ENCODE measurements at regions not wholly inside any gene's neighbourhood (a gene's known extent, or its start where the extent isn't known, plus 50 kb on each side); places are given as distances from the start of the nearest gene placed in this dataset.
"Not testable (repeated sequence)": the region's sequence is repeated elsewhere in the genome, so short reads cannot be mapped to it uniquely, and the experiment has no call there.

DNA sequence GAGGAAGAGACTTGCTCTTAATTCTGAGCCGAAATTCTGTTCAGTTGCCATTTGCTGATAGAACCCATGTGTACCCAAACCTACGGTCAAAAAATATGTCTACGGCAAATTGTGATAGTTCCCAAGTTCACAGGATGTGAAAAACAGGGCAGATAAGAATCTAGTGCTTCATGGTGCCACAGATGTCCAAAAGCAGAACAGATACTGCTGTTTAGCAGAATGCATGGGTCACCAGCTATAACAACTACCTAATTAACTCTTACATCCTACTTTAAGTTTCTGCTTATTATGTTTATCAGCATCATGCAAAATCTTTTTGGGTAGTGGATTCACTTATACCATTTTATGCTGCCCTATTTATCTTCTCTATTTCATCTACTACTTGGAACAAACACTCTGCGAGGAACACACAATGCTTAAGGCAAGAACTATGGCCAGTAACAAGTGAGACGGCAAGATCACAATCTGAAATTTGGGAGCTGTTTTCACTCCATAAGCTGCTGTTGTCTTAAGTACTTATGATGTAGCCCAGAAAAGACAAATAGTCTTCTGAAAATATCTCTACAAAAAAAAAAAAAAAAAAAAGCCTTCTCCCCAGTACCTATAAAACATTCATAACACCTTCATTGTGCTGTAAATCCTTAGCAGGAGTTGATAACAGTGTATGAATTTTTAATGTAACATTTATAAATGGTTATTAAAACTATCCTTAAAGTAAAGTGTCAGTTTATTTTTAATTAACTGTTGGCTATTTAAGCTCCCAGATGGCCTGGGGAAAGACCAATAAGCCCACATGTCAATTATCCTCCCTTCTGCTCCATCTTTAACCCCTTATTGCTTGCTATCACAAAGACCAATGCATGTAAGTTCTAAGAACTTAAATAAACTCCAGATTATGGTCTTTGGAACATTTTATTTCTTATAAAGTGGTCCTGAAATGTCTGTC, 232.3 kb downstream of the TLR4 start:
- FAIRE-seq (no peak), DNase-seq (ENCODE audit: low spot score) (no peak)

GRCh38 chr9:117938086-117938485, 233.9 kb downstream of the TLR4 start:
- FAIRE-seq, result no peak

DNA sequence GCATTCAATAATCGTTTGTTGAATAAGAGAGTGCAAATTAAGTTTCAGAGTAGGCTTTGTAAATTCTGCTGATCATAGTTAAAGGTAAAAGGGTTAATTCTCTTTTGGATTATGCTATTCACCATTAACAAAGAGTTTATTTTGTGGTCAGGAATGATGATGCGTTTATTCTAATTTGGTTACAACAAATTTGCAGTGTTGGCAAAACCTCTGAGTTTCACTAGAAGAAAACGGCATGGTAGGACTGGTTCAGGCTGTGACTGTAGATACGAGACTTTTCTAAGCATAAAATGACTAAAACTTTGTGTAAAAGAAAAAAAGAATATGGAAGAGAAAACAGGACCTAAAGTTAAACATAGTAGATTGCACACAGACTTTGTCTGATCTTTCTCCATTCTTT, 234.7 kb downstream of the TLR4 start:
- no peak for DNase-seq (ENCODE audit: low spot score)
- no peak for FAIRE-seq

More at GRCh38 chr9:117938086-117938485, 233.9 kb downstream of the TLR4 start:
- no peak for DNase-seq (ENCODE audit: low spot score)

GRCh38 chr9:117944750-117945149, 240.5 kb downstream of the TLR4 start:
- FAIRE-seq; DNase-seq (ENCODE audit: low spot score): not testable (repeated sequence)

- no peak for FAIRE-seq
Measured at GRCh38 chr9:117945286-117945685, 241.1 kb downstream of the TLR4 start.

GRCh38 chr9:117951127-117951526, 246.9 kb downstream of the TLR4 start:
- FAIRE-seq (no peak), DNase-seq (ENCODE audit: low spot score) (no peak)

More at GRCh38 chr9:117945286-117945685, 241.1 kb downstream of the TLR4 start:
- no peak for DNase-seq (ENCODE audit: low spot score)

- no peak for DNase-seq (ENCODE audit: low spot score)
- no peak for FAIRE-seq
Measured at GRCh38 chr9:117952581-117952980, 248.4 kb downstream of the TLR4 start.

- DNase-seq (ENCODE audit: low spot score), result no peak
Measured at GRCh38 chr9:117957267-117957666, 253.1 kb downstream of the TLR4 start.

GRCh38 chr9:117958726-117959125, 254.5 kb downstream of the TLR4 start:
- DNase-seq (ENCODE audit: low spot score) (no peak), FAIRE-seq (no peak)

More at GRCh38 chr9:117957267-117957666, 253.1 kb downstream of the TLR4 start:
- FAIRE-seq, result no peak

DNA sequence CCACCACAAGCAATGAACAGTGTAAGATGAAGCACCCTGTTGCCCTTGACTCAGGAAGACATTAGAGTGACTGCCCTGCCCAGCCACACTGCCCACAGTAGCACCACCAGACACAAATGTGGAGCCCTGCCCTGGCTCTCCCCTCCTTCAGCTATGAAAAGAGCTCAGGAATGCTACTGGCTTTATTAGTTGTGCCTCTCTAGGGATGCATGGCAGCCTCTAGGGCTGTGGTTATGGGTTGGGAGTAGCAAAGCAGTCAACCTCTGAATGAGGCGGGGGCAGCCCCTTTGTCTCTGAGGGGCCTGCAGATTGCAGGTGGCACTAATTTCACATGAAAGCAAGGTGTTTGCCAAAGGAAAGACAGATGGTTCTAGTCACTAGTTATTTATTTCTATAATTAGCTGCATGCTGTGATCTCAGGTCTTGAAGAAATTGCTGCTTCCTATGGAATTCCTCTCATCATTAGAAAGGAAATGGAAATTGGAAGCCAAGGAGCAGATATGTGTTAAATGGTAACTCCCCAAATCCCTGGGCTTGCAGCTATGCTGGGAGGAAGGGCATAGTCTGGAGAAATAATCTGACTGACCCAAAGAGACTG, 259.4 kb downstream of the TLR4 start:
- no peak for DNase-seq (ENCODE audit: low spot score)
- FAIRE-seq, result no peak

DNA sequence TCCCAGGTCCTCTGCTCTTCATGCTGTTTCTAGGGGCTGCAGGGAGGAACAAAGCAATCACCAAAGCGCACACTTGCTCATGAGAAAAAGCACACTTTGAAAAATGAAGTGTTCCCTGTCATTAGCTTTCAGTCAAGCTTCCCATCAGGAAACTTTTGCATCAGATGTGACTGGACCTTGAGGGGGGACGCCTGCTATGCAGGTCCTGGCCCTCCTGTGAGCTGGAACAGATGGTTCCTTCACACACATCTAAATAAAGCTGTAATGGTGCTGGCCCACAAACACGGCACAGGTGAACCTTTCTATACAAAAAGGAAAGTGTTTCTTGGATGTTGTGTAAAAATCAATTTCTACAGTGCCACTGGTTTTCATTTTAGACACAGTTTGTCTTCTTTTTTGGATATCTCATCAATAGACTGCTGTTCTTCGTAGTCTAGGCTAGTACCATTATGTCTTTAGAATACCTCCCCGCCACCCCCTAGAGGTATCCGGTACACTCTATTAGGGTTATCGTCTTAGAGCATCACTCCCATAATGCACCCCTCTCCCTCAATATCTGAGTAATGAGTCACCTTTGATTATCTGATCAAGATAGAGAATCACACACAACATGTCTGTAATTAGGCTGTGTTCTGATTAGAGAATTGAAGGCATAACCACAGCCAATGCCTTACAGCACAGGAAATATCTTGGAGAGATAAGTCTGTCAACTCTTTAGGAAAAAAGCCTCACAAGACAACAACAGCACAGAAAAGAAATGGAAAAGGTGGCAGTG, 266.3 kb downstream of the TLR4 start:
- DNase-seq (ENCODE audit: low spot score), result no peak
- no peak for FAIRE-seq

GRCh38 chr9:117974108-117974507, 269.9 kb downstream of the TLR4 start:
- FAIRE-seq (no peak), DNase-seq (ENCODE audit: low spot score) (no peak)

DNA sequence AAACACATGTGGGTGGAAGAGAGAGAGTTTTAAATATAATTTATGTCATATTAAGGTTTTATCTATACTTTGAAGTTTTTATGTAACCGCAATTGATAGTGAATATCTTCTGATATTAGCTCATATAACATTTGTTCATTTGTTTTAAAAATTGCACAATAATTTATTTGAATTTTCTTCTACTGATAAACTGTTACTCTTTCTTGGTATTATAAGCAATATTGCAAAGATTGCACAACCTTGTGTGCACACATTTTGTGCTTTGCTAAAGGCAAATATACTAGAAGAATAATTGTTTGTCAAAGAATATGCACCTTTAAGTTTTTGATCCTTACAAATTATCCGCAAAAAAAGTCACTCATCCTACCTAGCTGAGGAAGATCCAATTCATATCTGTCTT, 275.7 kb downstream of the TLR4 start:
- DNase-seq (ENCODE audit: low spot score) (no peak), FAIRE-seq (no peak)

GRCh38 chr9:117987945-117988344, 283.7 kb downstream of the TLR4 start:
- FAIRE-seq (no peak), DNase-seq (ENCODE audit: low spot score) (no peak)

DNA sequence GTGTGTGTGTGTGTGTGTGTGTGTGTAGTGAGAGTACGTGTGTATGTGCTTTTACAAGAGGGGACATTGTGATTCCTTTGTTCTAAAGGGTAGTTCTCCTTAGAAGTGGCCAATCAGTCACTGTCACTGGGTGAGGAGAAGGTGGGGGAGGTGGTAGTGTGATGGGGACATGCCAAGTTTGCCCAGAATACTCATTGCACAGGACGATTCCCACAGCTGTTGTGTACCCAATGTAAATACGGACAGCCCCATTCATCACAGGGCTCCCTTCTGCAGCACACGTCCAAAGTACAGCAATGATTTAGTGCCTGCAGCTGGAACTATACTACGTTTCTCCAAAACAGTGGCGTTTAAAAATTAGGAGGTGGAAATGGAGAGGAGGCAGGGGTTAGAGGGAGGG, 287.8 kb downstream of the TLR4 start:
- FAIRE-seq (no peak), DNase-seq (ENCODE audit: low spot score) (no peak)

DNA sequence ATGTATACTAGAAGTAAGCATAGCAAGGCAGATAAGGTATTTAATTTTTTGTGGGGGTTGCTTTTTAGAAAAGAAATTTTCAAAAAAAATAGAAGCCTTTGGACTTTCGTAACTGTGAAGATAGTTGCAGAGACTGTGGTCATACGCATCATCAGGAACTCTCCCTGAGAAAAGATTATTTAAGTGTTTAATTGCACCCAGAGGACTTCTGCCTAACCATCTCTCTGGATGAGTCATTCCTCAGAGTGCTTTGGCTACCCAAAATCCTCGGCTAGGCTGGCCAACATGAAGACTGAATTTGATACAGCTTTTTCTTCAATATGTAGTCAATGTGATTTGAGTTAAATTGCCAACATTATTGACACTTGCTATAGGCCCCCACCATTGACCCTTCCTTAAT, 296.4 kb downstream of the TLR4 start:
- DNase-seq (ENCODE audit: low spot score), result no peak
- no peak for FAIRE-seq

DNA sequence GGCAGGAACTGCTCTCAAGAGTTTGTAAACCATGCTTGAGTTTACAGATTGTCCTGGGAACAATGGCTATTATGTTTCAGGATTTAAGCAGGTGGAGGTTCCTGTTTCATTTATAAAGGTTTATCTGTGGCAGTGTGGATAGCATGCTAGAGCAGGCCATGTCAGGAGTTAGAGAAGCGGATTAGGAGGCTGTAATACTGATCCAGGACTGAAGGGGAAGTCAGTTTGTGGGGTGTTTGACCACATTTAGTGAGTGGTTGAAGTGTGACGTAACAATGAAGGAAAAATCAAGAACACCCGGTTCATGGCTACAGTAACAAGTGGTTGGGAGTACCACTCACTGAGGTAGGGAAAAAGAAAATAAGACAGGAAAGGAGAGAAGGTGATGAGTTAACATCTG, 299.0 kb downstream of the TLR4 start:
- FAIRE-seq (no peak), DNase-seq (ENCODE audit: low spot score) (no peak)

DNA sequence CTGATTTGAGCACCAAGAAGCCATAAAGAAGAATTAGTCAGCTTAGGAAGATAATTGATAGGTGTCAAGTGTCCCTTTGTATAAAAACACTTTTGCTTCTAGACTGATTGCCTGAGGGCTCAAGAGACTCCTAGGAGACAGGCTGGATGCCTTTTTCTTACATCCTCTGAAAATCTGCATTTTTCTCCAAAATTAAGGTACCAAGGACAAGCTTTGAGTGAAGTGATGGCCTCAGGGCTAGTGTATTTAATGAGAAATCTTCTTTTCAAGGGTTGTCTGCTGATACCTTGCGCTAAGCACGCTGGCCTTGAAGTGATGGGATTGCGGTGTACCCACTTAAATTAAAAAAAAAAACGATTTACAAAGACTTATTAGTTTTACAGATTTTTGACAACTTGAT, 304.0 kb downstream of the TLR4 start:
- DNase-seq (ENCODE audit: low spot score) (no peak), FAIRE-seq (no peak)

- DNase-seq (ENCODE audit: low spot score), result no peak
- no peak for FAIRE-seq
Measured at GRCh38 chr9:118009614-118010013, 305.4 kb downstream of the TLR4 start.

DNA sequence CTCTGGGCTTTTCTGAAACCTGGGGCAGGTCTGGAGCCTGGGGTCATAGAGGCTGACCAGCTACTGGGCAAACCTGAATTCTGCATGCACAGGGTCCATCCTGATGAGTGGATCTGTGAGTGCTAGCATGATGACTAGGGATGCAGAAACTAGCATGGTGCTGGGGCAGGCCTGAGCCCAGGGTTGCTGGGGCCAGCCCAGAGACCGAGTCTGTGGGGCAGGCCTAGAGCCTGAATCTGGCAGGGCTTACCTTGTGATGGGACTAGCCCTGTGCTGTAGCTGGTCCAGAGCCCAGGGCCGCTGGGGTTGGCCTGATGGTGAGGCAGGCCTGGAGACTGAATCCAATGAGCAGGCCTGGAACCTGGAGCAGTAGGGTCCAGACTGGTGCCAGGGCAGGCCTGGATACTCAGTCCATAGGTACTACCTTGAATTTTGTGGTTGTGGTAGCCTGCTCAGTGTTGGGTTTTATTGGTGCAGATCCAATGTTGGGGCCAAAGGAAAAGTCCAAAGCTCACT, 313.5 kb downstream of the TLR4 start:
- no peak for DNase-seq (ENCODE audit: low spot score)
- no peak for FAIRE-seq

- DNase-seq (ENCODE audit: low spot score) (no peak), FAIRE-seq (no peak)
Measured at GRCh38 chr9:118023644-118024043, 319.4 kb downstream of the TLR4 start.

DNA sequence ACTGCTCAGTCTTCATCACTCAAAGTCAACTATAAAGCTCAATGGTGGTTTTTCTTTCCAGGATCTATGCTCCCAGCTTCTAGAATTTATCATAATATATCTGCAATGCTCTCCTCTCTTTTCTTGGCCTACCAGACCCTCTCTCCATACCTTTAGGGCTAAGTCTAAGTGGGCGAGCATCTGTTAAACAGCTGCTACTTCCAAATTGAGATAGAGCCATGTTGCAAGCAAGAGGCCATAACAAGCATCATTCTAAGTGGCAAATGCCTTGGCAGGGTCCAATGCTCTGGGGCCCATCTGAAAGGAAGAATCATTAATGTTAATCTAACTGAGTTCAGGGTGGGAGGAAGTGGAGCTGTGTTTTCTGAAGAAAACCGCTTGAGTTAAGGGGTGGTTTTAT, 324.0 kb downstream of the TLR4 start:
- DNase-seq (ENCODE audit: low spot score) (no peak), FAIRE-seq (no peak)
